ENCODE measurements at regions not wholly inside any gene's neighbourhood (a gene's known extent, or its start where the extent isn't known, plus 50 kb on each side); places are given as distances from the start of the nearest gene placed in this dataset.

DNA sequence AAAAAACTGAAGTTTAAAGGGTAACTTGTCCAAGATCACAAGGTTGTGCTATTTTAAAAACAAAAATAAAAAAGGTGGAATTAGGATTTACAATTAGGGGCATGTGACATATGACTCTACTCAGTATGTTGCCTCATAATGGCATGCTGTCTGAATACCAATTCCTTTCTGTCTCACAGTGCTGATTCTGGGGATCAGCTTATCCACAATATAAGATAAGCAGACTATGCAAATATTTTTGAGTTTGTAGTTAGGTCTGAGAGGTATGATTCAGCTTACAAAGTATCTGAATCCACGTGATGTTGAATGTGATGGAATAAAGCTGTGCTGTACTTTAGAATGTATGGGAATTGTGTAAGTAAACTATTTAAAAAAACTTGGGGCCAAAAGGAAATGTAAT is 216.6 kb downstream of the HHIPL2 start:
- TF ChIP-seq, protein P1, sequence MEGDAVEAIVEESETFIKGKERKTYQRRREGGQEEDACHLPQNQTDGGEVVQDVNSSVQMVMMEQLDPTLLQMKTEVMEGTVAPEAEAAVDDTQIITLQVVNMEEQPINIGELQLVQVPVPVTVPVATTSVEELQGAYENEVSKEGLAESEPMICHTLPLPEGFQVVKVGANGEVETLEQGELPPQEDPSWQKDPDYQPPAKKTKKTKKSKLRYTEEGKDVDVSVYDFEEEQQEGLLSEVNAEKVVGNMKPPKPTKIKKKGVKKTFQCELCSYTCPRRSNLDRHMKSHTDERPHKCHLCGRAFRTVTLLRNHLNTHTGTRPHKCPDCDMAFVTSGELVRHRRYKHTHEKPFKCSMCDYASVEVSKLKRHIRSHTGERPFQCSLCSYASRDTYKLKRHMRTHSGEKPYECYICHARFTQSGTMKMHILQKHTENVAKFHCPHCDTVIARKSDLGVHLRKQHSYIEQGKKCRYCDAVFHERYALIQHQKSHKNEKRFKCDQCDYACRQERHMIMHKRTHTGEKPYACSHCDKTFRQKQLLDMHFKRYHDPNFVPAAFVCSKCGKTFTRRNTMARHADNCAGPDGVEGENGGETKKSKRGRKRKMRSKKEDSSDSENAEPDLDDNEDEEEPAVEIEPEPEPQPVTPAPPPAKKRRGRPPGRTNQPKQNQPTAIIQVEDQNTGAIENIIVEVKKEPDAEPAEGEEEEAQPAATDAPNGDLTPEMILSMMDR (IDR thresholded peaks at IDR 0.05 in 4 of 5, conservative IDR thresholded peaks at IDR 0.05 in 1 of 5): no peak
- TF ChIP-seq POLR2A (IDR thresholded peaks at IDR 0.05): no peak
